DMS 273 (cell line): ENCODE measurements at regions not wholly inside any gene's neighbourhood (a gene's known extent, or its start where the extent isn't known, plus 50 kb on each side); places are given as distances from the start of the nearest gene placed in this dataset.
"Not testable (repeated sequence)": the region's sequence is repeated elsewhere in the genome, so short reads cannot be mapped to it uniquely, and the experiment has no call there.

Experiments
- DNase-seq: peaks from one replicate; lab custom pipeline; 2025; ENCODE audit not compliant: unreplicated experiment; lab: John Stamatoyannopoulos, UW

- no peak for DNase-seq
Measured at GRCh38 chr10:71015674-71016073, 127.3 kb upstream of the PCBD1 start.

GRCh38 chr10:71020061-71020460 lies 131.7 kb upstream of the PCBD1 start:
- DNase-seq = not testable (repeated sequence)

- DNase-seq = no peak
Measured at GRCh38 chr10:71021402-71021801, 133.0 kb upstream of the PCBD1 start.

GRCh38 chr10:71023704-71024283 lies 135.4 kb upstream of the PCBD1 start:
- no peak for DNase-seq

GRCh38 chr10:71024490-71024889 lies 136.1 kb upstream of the PCBD1 start:
- DNase-seq = no peak

GRCh38 chr10:71025535-71025934 lies 137.2 kb upstream of the PCBD1 start:
- no peak for DNase-seq

- DNase-seq = no peak
Measured at GRCh38 chr10:71028066-71028465, 139.7 kb upstream of the PCBD1 start.

GRCh38 chr10:71029411-71029892 lies 141.1 kb upstream of the PCBD1 start:
- DNase-seq = no peak

GRCh38 chr10:71029907-71030306 lies 141.5 kb upstream of the PCBD1 start:
- DNase-seq = no peak

GRCh38 chr10:71031026-71031425 lies 142.7 kb upstream of the PCBD1 start:
- no peak for DNase-seq

- DNase-seq = no peak
Measured at GRCh38 chr10:71031603-71032002, 143.2 kb upstream of the PCBD1 start.

- DNase-seq = no peak
Measured at GRCh38 chr10:71032887-71033286, 144.5 kb upstream of the PCBD1 start.

GRCh38 chr10:71033396-71033980 lies 145.1 kb upstream of the PCBD1 start:
- no peak for DNase-seq

- DNase-seq = no peak
Measured at GRCh38 chr10:71035511-71036296, 147.3 kb upstream of the PCBD1 start.

- no peak for DNase-seq
Measured at GRCh38 chr10:71036297-71036966, 148.1 kb upstream of the PCBD1 start.

GRCh38 chr10:71038091-71038633 lies 149.8 kb upstream of the PCBD1 start:
- no peak for DNase-seq

GRCh38 chr10:71038921-71039320 lies 150.6 kb upstream of the PCBD1 start:
- no peak for DNase-seq

GRCh38 chr10:71039551-71039950 lies 151.2 kb upstream of the PCBD1 start:
- DNase-seq = no peak

GRCh38 chr10:71040343-71040742 lies 152.0 kb upstream of the PCBD1 start:
- DNase-seq = no peak

- DNase-seq = no peak
Measured at GRCh38 chr10:71040846-71041605, 152.7 kb upstream of the PCBD1 start.

GRCh38 chr10:71042216-71042615 lies 153.9 kb upstream of the PCBD1 start:
- DNase-seq = no peak
